GM23248 (cell line): ENCODE measurements at regions not wholly inside any gene's neighbourhood (a gene's known extent, or its start where the extent isn't known, plus 50 kb on each side); places are given as distances from the start of the nearest gene placed in this dataset.

ENCODE experiments used
- DNase-seq: peaks from one replicate; pipeline ENCODE4 v3.0.0-alpha.2; 2015
- H2AFZ ChIP-seq: fragments of 200-600 bp; sonication (generic); 2 replicates; pipeline ENCODE4 v1.6.1; 2016; ENCODE audit warnings: antibody characterized with exemption
- H3F3A ChIP-seq: fragments of 200-600 bp; sonication (generic); 2 replicates; pipeline ENCODE4 v1.6.1; 2016; ENCODE audit warnings: mild to moderate bottlenecking, antibody characterized with exemption, mixed run types; ENCODE audit not compliant: insufficient read depth
- H3K27ac ChIP-seq: fragments of 200-600 bp; sonication (generic); 2 replicates; pipeline ENCODE4 v1.5.1; 2016; ENCODE audit warnings: mild to moderate bottlenecking
- H3K27me3 ChIP-seq: fragments of 200-600 bp; sonication (generic); replicated peaks from 2 replicates; pipeline ENCODE4 v1.6.1; 2016; ENCODE audit warnings: mild to moderate bottlenecking; ENCODE audit not compliant: insufficient read depth
- H3K36me3 ChIP-seq: fragments of 200-600 bp; sonication (generic); 2 replicates; pipeline ENCODE4 v1.6.1; 2016; ENCODE audit warnings: low read depth, mild to moderate bottlenecking
- H3K4me1 ChIP-seq: fragments of 200-600 bp; sonication (generic); 2 replicates; pipeline ENCODE4 v1.6.1; 2016; ENCODE audit warnings: mild to moderate bottlenecking; ENCODE audit not compliant: insufficient read depth
- H3K4me2 ChIP-seq: fragments of 200-600 bp; sonication (generic); one replicate; pipeline ENCODE4 v1.6.1; 2016; ENCODE audit warnings: mild to moderate bottlenecking; ENCODE audit not compliant: unreplicated experiment
- H3K4me3 ChIP-seq: fragments of 200-600 bp; sonication (generic); 2 replicates; pipeline ENCODE4 v1.5.1; 2016; ENCODE audit warnings: mild to moderate bottlenecking
- H3K79me2 ChIP-seq: fragments of 200-600 bp; sonication (generic); 2 replicates; pipeline ENCODE4 v1.6.1; 2016; ENCODE audit warnings: mild to moderate bottlenecking; ENCODE audit not compliant: insufficient read depth
- H3K9ac ChIP-seq: fragments of 200-600 bp; sonication (generic); 2 replicates; pipeline ENCODE4 v1.6.1; 2016; ENCODE audit warnings: mild to moderate bottlenecking
- H3K9me2 ChIP-seq: fragments of 200-600 bp; sonication (generic); 2 replicates; pipeline ENCODE4 v1.6.1; 2016; ENCODE audit warnings: mixed run types, mild to moderate bottlenecking, moderate library complexity; ENCODE audit not compliant: insufficient read depth
- H3K9me3 ChIP-seq: fragments of 200-600 bp; sonication (generic); one replicate; pipeline ENCODE4 v1.6.1; 2017; ENCODE audit warnings: low read depth
- H4K20me1 ChIP-seq: fragments of 200-600 bp; sonication (generic); 2 replicates; pipeline ENCODE4 v1.6.0; 2016; ENCODE audit not compliant: insufficient read depth
- EZH2 ChIP-seq: fragments of 200-600 bp; sonication (generic); IDR thresholded peaks from 2 replicates; pipeline ENCODE4 v1.6.1; 2018; ENCODE audit warnings: antibody characterized with exemption, mild to moderate bottlenecking; ENCODE audit not compliant: insufficient read depth, poor library complexity, severe bottlenecking
- EZH2phosphoT487 ChIP-seq: fragments of 200-600 bp; sonication (generic); IDR thresholded peaks from 2 replicates; pipeline ENCODE4 v1.6.1; 2018; ENCODE audit warnings: antibody characterized with exemption, moderate library complexity, mild to moderate bottlenecking, low read depth; ENCODE audit not compliant: insufficient read depth
- WGBS, 2 experiments: methylation state at CpG; one replicate each; pipeline ENCODE4 v1.1.6; 2015 to 2017; ENCODE audit warnings: low lambda C conversion rate in 2 of 2, low coverage in 1 of 2; ENCODE audit errors: missing lambda C conversion rate in 2 of 2; 5-methylcytosine and 5-hydroxymethylcytosine counted together
- in situ Hi-C: fragments of 300-500 bp; cut with MboI; formaldehyde crosslinking; loops from 2 replicates; pipeline ENCODE4 v1.15.0; 2020

- Histone ChIP-seq H4K20me1 (no peaks in the 10 kb centered on the region), H3F3A (no peaks in the 10 kb centered on the region), H3K4me1 (peaks cover 5% of the 10 kb centered on the region), H3K36me3 (no peaks in the 10 kb centered on the region), H3K4me3 (no peak overlapping the region), H3K9me2 (no peaks in the 10 kb centered on the region), H3K4me2 (no peak overlapping the region), H3K27ac (no peak overlapping the region), H3K27me3 (peaks cover 16% of the 10 kb centered on the region), H2AFZ (no peak overlapping the region), H3K9ac (no peak overlapping the region), H3K9me3 (no peaks in the 10 kb centered on the region), H3K79me2 (no peaks in the 10 kb centered on the region)
- no peak for DNase-seq
- 78 to 79% methylated on average over 3 of the region's 3 CpGs for WGBS, 2 experiments
- in situ Hi-C loops = no loop called here
- no peak for TF ChIP-seq EZH2phosphoT487
- TF ChIP-seq EZH2 = no peak
Measured at GRCh38 chr10:78726171-78726570, 342.6 kb upstream of the ZMIZ1 start.

DNA sequence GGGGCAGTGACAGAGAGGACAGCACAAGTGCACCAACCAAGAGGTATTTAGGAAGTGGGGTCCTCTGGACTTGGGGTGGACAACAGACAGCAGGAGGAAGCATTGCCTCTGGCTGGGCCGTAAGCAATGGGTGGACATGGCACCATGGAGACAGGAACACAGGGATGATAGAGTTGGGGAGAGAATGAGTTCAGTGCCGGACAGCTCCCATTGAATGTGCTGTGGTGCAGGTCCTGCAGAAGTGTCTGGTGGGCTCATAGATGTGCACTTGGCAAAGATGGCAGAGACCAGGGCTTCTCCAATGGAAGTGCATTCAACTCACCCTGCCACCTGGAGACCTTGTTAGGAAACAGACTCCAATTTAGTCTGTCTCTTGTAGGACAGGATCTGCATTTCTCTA is 341.5 kb upstream of the ZMIZ1 start:
- no peaks in the 10 kb centered on the region for H3K4me1 ChIP-seq
- H3K27me3 ChIP-seq = peaks cover 16% of the 10 kb centered on the region
- DNase-seq = no peak
- H3K9me2 ChIP-seq = no peaks in the 10 kb centered on the region
- no peak overlapping the region for H2AFZ ChIP-seq
- WGBS, 2 experiments = 90 to 96% methylated on average over 2 of the region's 2 CpGs
- no peaks in the 10 kb centered on the region for H3K9me3 ChIP-seq
- no peak overlapping the region for H3K4me3 ChIP-seq
- H3K27ac ChIP-seq = no peak overlapping the region
- no peak overlapping the region for H3K9ac ChIP-seq
- in situ Hi-C loops = no loop called here
- TF ChIP-seq EZH2phosphoT487 = no peak
- no peak for TF ChIP-seq EZH2
- no peaks in the 10 kb centered on the region for H3F3A ChIP-seq
- no peak overlapping the region for H3K4me2 ChIP-seq
- no peaks in the 10 kb centered on the region for H4K20me1 ChIP-seq
- H3K79me2 ChIP-seq = no peaks in the 10 kb centered on the region
- no peaks in the 10 kb centered on the region for H3K36me3 ChIP-seq

DNA sequence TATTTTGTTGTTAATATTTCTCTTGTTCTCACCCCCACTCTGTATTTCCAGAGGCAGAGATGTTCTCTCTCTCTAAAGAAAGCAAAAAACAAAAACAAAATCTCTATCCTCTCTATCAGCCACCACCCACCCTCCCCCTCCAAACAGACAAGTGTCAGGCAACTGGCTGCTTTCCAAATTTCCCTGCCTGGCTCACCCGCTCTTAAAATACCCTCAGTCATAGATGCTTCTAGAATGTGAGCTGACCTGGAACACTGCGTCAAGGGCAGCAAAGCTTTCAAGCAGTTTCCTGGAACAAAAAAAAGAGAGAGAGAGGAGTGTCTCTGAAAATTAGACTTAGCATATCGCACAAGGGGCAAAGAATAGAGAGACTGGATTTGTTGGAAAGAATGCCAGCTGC is 341.0 kb upstream of the ZMIZ1 start:
- H3K27ac ChIP-seq = no peak overlapping the region
- DNase-seq = no peak
- H3K9ac ChIP-seq = no peak overlapping the region
- no peaks in the 10 kb centered on the region for H3K9me3 ChIP-seq
- no peak overlapping the region for H3K4me3 ChIP-seq
- no peak overlapping the region for H3K4me2 ChIP-seq
- no peaks in the 10 kb centered on the region for H3K79me2 ChIP-seq
- H4K20me1 ChIP-seq = no peaks in the 10 kb centered on the region
- H3K4me1 ChIP-seq = no peaks in the 10 kb centered on the region
- 82 to 85% methylated on average over 3 of the region's 3 CpGs for WGBS, 2 experiments
- in situ Hi-C loops = no loop called here
- H3K9me2 ChIP-seq = no peaks in the 10 kb centered on the region
- H2AFZ ChIP-seq = no peak overlapping the region
- no peaks in the 10 kb centered on the region for H3K36me3 ChIP-seq
- no peaks in the 10 kb centered on the region for H3F3A ChIP-seq
- peaks cover 16% of the 10 kb centered on the region for H3K27me3 ChIP-seq
- no peak for TF ChIP-seq EZH2phosphoT487
- TF ChIP-seq EZH2 = no peak

- TF ChIP-seq EZH2 = no peak
- no peak for TF ChIP-seq EZH2phosphoT487
Measured at GRCh38 chr10:78728176-78728575, 340.6 kb upstream of the ZMIZ1 start.

DNA sequence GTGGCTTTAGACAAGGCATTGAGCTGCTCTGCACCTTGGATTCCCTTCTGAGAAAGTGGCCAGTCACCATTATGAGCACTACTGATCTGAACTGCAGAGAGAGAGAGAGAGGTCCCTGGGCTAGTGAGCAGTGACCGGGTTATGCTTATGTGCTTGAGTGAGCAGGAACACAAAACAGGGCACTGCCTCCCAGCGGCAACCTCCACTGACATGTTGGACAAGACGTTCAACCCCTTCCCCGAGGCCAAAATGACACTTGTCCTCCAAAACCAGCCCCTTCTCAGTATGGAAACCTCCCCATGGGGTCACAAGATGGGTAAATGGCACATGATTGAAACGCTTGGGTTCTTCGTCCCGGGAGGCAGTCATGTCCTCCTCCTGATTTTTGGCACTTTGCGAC is 339.4 kb upstream of the ZMIZ1 start:
- Histone ChIP-seq H3K27me3 (peaks cover 11% of the 10 kb centered on the region), H3K79me2 (no peaks in the 10 kb centered on the region), H3K27ac (no peak overlapping the region), H3K4me3 (no peak overlapping the region), H3K36me3 (no peaks in the 10 kb centered on the region), H3K9me3 (no peaks in the 10 kb centered on the region), H3K4me2 (no peak overlapping the region), H3F3A (no peaks in the 10 kb centered on the region), H4K20me1 (no peaks in the 10 kb centered on the region), H3K4me1 (no peaks in the 10 kb centered on the region), H3K9me2 (no peaks in the 10 kb centered on the region), H2AFZ (no peak overlapping the region), H3K9ac (no peak overlapping the region)
- TF ChIP-seq EZH2 (no peak), EZH2phosphoT487 (no peak)
- no peak for DNase-seq
- in situ Hi-C loops = no loop called here
- 63 to 68% methylated on average over 8 of the region's 8 CpGs for WGBS, 2 experiments

More at GRCh38 chr10:78728176-78728575, 340.6 kb upstream of the ZMIZ1 start:
- 70 to 73% methylated on average over 2 of the region's 2 CpGs for WGBS, 2 experiments
- Histone ChIP-seq H3K4me2 (no peak overlapping the region), H3K4me3 (no peak overlapping the region), H3K36me3 (no peaks in the 10 kb centered on the region), H3K4me1 (no peaks in the 10 kb centered on the region), H4K20me1 (no peaks in the 10 kb centered on the region), H3K9me3 (no peaks in the 10 kb centered on the region), H3K9me2 (no peaks in the 10 kb centered on the region), H3K27ac (no peak overlapping the region), H3K79me2 (no peaks in the 10 kb centered on the region), H3F3A (no peaks in the 10 kb centered on the region), H3K27me3 (peaks cover 16% of the 10 kb centered on the region), H3K9ac (no peak overlapping the region), H2AFZ (no peak overlapping the region)
- in situ Hi-C loops = no loop called here
- DNase-seq = no peak
